HG02571 (cell line): ENCODE measurements at regions not wholly inside any gene's neighbourhood (a gene's known extent, or its start where the extent isn't known, plus 50 kb on each side); places are given as distances from the start of the nearest gene placed in this dataset.

Experiments
- ATAC-seq: cut with Tn5 transposase; IDR thresholded peaks from one replicate; pipeline ENCODE4 v1.9.1; 2021; ENCODE audit warnings: mild to moderate bottlenecking, moderate library complexity; ENCODE audit not compliant: unreplicated experiment

DNA sequence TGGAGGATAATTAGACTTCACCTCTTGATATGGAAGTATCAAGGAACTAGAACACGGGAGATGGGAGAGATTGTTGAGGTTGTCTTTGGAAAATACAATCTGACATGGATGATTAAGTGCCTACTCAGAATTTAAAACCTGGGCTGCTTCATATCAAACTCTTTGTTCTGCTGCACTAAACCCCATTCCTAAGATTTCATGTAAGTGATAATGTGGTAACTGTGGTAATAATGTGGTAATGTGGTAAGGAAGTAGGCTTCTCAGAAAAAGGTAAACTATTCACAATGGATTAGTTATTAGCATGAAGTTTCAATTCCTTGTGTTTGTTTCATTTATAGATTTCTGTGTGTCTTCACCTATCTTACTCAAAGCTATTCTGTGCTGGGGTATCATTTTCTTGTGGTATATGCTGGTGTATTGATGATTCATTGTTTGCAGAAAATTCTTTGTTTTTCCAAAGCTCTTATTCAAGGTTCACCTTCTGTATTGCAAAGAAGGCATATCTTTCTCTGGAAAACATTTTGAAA, 129.9 kb upstream of the TAC1 start:
- no peak for ATAC-seq

DNA sequence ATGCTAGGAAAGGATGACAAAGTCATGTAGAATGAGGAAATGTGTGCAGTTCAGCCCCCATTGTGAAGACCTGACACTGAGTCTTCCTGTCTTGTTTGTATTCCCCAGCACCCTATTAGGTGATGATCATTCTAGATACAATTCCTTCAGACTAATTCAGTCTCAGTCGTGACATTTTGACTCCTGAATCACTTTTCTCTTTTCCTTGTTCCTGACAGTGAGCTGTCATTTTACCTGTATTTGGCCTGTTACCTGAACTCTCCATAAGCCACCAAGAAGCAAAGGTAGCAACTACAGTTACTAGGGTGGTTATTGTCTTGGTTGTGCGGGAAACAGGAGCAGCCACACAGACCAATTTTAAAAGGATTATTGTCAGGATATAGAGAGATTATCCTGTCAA, 111.4 kb upstream of the TAC1 start:
- ATAC-seq: no peak

DNA sequence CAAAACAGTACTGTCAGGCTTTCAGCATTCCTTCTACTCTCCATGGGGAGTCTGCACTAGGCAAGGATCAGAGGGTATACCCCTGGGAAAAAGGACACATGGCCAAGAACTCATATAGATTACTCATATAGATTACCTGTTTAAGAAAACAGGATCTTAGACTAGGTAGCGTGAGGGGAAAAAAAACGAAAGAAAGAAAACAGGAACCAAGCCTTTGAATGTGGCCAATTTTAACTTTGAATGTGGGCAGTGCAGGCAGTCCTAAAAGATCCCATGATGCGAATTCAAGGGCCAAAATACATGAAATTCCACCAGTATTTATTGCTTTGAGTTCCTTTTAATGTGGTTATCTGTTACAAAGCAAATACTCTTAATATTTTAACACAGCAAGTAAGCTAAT, 108.6 kb upstream of the TAC1 start:
- peak; percentile 86 for ATAC-seq

DNA sequence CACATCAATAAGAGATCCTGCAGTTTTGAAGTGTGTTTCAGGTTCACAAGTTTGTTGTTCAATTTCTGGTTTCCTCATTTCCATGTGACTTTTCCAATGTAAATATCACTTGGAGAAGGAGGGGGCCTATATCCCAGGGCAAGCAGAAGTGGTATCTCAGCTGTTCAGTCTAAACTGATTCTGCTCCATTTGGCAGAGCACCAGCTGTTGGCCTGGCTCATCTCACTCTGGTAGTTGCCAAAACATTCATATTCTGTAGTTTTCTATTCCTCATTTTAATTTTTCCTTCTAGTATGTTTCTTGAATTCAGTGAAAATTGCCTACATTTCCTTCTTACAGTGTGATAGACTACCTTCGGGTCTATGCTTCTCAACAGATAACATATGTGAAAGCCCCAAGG, 101.8 kb upstream of the TAC1 start:
- no peak for ATAC-seq

DNA sequence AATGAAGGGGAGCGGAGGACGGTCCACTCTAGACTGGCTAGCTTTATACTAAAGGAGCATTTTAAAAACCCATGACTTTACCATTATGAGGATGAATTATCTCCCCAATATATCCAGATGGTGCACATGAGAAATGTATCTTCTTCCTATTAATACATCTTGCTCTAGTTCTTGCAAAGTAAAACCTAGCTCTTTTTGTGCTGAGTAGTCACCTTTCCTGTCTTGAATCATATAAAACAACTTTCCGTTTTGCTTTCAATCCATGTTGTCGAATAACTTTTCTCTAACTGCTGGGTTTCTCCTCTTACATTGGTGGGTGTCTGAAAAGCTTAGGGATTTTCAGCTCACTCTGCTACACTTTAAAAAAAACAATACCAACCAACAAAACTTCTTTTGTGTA, 96.3 kb upstream of the TAC1 start:
- no peak for ATAC-seq

DNA sequence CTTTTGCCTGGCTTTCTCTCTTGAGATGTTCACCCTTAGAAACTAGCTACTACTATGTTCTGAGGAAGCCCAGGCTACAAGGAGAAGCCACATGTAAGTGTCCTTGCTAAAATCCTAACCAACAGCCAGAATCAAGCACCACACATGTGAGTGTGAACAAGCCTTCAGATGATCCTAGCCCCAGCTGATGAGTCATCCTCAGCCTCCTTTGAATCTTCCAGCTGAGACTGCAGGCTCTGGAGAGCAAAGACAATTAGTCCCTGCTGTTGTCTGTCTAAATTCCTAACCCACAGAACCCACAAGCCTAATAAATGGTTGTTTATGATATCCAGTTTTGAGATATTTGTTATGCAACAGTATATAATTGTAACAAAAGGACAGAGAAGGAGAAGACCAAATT, 92.8 kb upstream of the TAC1 start:
- ATAC-seq: no peak

DNA sequence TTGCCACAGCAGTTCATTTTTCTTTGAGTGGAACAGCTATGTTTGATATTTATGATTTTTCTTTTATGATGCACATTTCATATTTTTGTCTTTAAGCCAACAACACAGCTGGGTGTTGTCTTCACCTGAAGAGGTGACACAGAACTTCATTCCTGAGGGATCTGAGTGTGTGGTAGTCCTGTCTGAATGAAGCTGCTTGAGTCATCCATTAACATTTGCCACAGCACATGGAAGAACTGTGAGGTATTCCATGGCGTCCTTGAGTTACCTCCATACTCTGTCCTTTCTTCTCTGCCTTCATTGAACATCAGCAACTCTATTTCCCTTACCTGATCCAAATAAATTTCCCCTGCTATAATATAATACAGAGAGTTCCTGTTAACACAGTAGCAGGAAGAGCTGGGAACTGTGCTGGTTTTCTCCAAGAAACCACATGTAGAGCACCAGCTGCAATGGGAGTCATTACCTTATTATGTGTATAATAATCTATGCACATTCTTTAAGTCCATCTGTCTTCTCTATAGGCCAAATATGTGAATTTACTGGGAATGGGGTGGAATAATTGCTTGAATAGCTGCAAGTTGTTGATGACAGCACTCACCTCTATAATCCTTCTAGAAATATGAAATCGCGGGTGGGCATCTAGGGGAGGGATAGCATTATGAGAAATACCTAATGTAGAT, 72.4 kb upstream of the TAC1 start:
- no peak for ATAC-seq

DNA sequence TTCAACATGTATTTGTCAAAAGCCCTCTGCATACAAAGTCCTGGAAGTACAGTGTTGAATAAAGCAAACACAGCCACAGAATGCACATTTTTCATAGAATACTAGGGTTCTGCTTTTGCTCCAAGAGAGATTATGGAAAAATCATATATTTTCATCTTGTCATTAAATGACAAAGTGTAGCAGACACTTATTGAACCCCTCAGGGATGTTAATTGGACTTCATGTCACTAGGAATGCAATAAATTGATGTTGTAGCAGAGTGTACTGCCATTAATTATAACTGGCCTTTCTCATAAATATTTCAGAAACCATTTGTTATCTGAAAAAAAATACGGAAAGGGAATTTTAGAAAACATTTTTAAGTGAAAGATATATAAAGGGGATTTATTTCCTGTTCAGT, 64.5 kb upstream of the TAC1 start:
- no peak for ATAC-seq

DNA sequence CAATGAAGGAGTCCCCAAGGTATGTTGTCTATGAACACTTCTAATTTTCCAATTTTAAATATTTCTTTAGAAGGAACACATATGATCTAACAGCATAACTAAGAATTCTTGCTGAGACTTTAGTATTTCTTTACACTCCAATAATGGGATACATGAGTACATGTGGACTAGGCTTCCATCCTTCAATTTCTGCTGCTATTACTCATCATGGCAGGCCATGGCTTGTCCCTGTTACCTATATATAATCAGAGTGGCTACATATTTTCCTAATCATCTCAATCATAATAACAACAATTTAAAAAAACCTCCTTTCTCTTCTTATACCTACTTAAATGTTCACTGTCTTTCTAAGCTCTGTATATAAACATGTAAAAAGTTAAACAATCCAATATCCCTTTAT, 60.3 kb upstream of the TAC1 start:
- ATAC-seq: no peak

DNA sequence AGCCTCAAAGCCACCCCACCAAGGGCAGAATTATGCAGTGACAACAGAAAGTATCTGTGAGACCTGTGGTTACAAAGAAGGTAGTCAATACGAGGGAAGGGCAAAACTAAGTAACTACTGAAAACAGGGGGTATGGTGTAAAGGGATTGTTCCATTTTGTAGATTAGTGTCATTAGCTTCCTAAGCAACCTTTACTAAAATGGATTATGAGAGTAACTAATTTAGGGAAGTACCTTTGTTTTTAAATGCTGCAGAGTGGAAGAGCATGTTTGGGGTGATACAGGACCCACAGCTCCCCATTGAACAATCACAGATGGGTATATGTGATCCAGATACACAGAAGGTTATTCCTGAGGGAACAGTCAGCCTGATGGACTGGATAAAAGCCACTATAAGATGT, 51.3 kb upstream of the TAC1 start:
- ATAC-seq: no peak
